GM19395 (cell line): ENCODE measurements at regions not wholly inside any gene's neighbourhood (a gene's known extent, or its start where the extent isn't known, plus 50 kb on each side); places are given as distances from the start of the nearest gene placed in this dataset.
A peak's percentile ranks its signal among the peaks of the same experiment; 100 is the strongest.
"Not testable (repeated sequence)": the region's sequence is repeated elsewhere in the genome, so short reads cannot be mapped to it uniquely, and the experiment has no call there.

Experiments used
- ATAC-seq: cut with Tn5 transposase; IDR thresholded peaks from one replicate; pipeline ENCODE4 v1.9.1; 2021; ENCODE audit warnings: mild to moderate bottlenecking, moderate library complexity; ENCODE audit not compliant: unreplicated experiment

DNA sequence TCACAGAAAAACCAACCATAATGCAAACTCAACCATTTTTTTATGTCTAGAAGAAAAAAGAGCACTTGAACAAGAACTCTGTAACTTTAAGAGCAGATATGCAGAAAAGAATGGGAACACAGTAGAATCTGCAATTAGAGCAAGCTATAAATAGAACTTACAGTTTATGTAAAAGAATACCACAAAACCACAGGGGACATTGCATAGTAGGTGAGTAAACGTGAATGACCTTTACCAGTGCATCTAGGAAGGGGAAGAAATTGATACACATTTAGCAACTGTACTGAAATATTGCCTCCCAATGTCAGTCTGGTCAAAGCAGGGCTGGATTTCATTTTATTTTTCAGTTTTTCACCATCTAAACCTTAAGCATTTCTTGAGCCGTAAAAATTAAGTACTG lies 242.2 kb upstream of the EDNRB start:
- ATAC-seq, result peak; percentile 71

DNA sequence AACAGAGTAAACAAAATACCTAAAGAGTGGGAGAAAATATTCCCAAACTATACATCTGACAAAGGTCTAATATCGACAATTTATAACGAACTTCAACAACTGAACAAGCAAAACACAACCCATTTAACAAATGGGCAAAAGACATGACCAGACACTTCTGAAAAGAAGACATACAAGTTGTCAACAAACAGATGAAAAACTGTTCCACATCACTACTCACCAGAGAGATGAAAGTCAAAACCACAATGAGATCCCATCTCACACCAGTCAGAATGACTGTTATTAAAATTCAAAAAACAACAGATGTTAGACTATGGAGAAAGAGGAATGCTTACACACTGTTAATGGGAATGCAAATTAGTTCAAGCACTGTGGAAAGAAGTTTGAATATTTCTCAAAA lies 233.8 kb upstream of the EDNRB start:
- ATAC-seq, result peak; percentile 57

DNA sequence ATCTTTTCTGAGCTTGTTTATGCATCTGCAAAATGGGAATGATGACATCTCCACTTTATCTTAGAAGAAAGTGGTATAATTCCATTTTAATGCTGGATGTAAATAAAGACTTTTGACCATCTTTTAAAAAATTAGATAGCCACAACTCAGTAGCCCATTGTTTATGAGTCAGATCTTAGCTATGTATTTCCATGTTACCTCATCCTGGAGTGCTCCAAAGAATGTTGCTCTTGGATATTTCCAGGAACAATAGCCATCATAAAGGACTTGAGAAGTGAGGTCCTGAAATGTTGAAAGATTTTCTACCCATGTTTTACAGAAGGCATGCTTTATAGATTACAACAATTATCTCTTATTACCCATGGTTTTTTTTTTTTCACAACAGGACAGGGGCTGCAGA lies 229.3 kb upstream of the EDNRB start:
- no peak for ATAC-seq

DNA sequence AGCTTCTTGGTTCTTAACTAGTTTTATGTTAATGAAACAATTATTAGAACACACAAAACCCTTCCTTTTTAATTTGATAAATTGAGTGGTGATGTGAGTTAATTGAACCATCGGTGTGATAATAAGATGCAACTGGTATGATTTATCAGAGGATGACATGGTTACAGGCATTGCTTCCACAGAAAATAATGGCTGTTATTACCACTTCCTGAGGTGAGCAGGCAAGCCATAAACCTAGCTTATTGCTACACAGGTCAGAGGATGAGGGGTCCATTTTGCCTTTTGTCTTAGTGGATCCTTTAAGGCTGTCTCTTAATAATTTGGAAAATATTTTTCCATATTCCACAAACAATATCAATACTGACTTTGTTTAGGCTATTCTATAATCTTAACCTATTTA lies 226.6 kb upstream of the EDNRB start:
- no peak for ATAC-seq

DNA sequence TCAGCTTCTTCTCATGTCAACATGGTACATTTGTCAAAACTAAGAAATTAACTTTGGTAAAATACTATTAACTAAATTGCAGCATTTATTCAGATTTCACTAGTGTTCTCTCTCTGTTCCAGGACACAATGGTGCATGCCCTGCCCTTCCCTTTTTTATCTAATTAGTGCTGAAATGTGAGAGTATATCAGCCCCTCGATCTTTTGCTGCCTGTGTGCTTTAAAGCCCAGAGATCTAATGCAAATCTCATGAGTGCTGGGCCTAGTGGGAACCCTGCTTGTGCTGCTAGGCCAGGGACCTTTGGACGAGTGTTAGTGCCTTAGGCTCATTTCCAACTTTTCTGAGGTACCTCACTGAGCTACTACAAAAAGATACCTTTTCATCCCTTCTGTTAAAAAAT lies 221.1 kb upstream of the EDNRB start:
- ATAC-seq, result no peak

DNA sequence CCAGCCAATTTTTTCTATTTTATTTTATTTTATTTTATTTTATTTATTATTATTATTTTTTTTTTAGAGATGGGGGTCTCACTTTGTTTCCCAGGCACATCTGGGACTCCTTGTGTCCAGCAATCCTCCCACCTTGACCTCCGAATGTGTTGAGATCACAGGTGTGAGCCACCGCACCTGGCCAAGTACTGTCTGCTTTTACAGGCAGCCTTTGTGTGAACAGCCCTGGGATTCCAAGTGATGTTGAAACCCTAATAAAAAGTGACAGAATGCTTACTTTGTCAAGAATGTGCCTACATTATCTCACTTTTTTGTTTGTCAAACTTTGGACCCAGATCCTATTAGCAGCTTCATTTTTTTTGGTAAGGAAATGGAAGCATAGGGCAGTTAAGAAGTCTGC lies 220.1 kb upstream of the EDNRB start:
- ATAC-seq, result no peak

DNA sequence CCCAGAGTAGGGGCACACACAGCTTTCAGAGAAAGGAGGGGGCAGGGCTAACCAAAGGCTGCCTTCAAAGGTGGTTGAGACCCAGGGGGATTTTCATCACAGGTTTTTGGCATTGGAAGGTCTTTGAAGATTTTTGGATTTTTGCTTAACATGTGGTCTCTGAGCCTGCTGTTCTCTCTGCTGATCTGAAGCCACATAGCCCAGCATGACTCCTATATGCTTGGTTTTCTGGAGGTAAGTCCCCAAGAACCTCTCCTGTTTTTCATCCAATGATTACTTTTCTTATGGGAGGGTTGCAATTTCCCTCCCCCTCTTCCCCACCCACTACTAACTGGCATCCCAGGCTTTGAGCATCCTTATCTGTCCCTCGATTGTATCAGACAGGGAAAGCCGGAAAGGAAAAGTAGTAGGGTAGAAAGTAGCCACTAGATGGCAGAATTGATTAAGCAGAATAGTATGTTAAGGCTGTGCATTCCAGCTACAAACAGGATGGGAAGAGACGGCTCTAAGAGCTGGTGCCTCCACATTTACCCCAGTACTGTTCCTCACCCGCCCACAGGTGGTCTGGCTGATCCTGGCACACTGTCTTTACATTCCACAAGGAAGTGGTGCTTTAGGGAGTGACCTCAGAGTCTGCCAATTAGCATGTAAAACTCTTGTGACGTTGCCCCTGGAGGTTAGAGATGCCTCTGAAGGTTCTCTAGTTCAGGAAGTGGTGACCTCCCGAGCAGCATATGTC lies 218.9 kb upstream of the EDNRB start:
- peak; percentile 93 for ATAC-seq

DNA sequence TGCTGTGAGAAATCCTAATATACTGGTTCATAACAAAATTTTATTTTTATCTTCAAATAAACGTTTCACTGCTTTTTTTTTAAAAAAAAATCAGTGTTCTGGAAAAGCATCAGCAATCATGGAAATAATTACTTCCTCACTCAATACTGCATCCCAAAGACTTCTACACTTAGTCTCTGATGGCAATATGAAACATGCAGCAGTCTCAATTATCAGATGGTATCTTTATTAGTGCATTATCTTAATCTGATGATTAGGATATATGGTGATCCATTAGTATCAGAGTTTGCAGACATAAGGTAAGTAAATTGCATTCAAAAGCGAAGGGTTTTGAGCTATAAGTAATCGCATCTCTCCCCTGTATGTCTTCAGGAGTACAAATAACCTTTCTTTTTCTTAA lies 218.3 kb upstream of the EDNRB start:
- ATAC-seq, result no peak

DNA sequence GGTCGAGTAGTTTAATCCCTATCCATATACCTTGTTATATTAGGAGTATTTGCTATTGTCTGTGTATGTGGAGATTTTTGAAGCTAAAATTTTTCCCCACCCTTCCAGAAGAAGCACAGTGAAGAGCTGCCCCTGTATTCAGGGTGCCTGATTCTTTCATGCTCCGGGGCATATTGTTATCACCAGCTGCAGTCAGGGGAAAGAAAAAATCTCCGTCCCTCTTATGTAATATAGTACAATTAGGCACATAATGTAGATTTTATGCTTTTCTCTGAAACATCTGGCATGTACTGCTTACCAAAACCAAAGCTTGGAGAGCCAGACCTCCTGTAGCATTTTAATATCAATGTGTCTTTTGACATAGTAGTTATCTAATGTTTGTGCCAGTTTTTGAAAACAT lies 214.9 kb upstream of the EDNRB start:
- ATAC-seq, result no peak

DNA sequence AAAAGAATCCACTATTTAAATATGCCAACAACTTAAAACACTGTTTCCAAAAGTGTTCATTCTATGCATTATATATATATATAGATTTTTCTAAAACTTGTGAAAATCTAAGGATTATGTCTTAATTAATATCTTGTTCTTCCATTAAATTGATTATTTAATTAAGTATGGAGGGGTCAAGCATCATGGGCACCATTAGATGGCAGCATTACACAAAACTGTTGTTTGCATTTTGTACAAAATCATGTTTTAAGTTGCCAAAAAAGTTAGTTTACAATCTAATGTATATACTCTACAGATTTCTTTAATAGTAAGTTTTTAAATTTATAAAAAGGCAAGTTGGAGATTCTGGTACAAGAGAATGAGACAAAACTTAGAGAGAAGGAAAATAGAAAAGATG lies 213.2 kb upstream of the EDNRB start:
- ATAC-seq, result no peak

DNA sequence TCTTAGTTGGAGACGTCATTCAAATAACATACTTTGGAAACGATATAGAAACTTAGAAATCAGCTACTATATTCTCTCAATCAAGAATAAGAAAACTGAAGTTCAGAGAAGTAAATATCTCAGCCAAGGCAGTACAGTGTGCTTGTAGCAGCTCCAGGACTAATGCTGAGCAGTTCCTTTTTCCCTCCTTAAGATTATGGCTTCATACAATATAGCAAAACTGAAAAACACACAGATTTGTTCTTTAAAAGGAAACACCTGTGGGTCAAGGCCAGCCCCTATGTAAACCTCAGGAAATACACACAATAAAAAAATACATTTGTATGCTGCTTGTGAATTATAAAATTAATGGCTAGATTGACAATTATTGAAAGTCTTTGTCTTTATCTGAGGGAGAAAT lies 212.7 kb upstream of the EDNRB start:
- no peak for ATAC-seq

DNA sequence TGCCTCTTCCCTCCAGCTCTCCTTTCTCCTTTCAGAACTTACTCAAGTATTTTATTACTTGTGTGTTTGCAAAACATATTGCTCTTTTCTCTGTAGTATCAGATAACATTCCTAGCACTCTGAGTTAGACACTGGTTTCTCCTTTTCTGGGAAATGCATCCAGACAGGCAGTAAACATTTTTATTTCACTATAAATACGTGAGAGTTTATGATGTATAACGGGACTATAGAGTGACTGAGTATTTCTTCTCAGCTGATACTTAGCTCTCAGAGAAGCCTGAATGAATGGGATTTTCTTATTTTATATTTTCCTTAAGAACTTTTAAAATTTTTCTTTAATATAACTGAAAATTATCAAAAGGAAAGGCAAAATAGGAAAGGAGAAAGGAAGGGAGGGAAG lies 211.2 kb upstream of the EDNRB start:
- ATAC-seq, result no peak

DNA sequence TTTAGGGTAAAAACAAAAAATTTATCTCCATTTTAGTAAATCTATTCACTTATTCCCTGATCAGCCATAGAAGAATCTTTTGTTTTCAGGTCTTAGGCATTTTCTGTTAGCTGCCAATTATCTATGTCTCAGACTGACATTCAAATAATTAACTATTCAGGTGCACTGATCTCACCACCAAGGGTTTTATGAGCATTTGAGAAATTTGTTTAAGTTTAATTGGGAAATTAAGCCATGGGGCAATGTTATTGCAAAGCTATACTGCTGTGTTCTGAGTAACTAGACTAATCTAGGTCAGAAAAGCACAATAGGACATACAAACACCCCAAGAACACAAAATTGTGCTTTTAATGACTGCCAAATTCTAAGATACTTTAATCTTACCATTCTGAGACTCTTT lies 210.7 kb upstream of the EDNRB start:
- no peak for ATAC-seq

DNA sequence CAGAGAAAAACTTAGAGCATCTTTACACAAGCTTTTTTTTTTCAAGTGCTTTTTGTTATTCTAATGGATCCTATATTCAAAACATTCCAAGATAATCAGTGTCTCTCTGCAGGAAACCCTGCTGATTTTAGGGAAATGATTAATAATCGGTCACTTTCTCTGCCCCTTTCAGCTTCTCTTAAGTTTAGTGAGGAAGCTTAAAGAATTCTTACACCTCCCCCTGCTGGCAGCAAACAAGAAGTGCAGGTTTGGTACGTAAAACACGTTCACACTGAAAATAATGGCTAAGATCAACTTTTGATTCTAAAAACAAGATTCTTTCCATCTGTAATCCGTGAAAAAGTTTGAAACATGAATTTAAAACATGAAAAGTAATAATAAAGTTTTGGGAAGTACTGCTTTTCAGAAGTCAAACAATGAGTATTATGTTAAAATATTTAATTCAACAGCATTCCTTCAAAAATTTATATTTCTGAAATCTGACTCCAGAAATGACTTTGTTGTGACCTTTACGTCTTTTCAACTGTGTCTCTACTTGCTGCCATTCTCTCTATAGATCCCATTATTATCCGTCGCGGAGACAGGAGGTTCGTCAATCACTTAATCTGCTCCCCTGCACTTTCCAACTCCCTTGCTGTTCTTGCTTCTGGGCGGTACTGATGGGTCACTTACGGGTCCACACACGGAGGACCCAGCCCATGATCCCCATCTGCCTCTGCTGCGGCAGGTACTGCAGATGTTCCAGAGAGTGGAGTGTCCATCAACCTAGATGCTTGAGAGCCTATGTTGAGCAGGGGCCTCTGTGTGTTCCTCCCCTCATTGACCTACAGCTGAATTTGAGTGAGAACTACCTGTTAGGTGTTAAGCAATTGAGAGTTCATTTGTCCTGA lies 203.1 kb upstream of the EDNRB start:
- peak; percentile 68 for ATAC-seq

DNA sequence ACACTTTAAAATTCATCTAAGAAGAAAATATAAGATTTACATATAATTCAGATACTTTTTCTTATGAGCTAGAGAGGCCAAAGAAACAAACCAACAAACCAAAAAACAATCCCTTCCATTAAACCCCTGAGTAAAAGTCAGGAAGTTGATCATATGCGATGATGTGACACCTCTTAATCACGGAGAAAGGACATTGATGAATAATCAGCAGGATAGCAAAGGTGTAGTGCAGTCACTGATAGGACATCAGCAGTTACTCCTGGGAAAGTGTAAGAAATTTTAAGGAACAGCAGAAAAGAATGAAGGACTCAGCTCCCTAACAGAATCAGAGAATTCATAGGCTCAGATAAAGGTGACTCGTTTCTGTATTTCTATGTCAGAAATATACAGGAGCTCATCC lies 202.4 kb upstream of the EDNRB start:
- no peak for ATAC-seq

DNA sequence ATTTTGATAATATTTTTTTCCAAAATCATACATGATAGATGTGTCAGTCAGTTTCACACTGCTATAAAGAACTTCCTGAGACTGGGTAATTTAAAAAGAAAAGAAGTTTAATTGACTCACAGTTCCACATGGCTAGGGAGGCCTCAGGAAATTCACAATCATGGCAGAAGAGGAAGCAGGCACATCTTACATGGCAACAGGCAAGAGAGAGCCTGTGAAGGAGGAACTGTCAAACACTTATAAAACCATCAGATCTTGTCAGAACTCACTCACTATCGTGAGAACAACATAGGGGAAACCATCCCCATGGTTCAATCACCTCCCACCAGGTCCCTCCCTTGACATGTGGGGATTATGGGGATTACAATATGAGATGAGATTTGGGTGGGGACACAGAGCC lies 201.5 kb upstream of the EDNRB start:
- ATAC-seq, result not testable (repeated sequence)

DNA sequence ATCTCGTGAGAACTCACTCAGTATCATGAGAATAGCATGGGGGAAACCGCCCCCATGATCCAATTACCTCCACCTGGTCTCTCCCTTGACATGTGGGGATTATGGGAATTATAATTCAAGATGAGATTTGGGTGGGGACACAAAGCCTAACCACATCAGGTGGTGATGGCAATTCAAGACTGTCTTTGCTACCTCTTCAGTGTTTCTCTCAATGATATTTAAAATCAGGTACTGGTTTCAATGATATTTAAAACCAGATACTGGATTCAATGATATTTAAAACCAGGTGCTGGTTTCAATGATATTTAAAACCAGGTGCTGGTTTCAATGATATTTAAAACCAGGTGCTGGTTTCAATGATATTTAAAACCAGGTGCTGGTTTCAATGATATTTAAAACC lies 198.4 kb upstream of the EDNRB start:
- ATAC-seq, result not testable (repeated sequence)

DNA sequence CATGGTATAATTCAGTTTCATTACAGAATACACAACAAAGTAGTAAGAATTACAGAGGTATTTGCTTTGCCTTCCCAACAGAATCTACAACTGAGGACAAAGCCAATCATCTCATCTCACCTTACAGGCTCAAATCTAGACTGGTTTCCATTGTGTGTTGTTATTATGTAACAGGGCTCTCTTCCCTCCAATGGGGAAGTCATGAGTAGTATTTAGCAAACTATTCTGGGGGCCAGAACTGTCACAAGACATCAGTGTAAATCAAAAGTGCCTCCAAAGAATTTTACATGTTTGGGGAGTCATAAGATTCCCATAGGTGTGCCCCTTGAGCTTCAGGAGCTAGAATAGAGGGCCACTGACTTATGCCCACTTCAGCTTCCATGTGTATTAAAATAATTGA lies 187.0 kb upstream of the EDNRB start:
- no peak for ATAC-seq

DNA sequence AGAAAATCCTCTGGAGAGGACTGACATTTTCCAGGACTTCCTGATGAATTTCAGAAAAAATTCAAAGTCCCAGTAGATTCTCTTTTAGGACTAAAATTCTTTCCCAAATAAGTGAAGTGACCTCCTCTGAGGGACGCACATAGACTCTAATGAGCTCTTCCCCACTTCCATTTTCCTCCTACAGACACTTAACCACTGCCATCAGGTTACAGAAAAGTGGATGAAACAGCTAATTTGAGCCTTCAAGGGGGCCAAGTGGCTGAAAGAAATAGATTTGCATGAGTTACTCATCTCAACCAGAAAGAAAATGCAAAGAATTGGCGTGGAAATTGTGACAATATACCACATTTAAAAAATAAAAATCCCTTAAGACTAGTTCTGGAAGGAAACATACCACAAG lies 185.3 kb upstream of the EDNRB start:
- no peak for ATAC-seq

DNA sequence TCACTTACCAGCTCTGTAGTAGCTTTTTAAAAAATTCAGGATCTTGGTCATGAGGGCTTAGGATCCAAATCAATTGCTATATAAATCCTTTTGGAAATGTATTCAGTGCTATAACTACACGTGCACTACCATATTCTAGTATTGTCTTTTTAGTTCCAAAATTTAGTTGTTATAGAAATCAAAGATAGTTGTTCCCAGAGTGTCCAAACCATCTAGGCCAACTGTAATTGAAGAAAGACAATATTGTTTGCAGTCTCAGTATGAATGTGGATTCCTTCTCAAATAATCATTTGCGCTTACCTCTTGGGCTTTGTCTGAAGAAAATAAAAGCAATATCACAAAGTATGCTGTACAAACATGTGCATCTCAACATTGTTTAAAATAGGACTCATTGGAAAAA lies 184.1 kb upstream of the EDNRB start:
- no peak for ATAC-seq

DNA sequence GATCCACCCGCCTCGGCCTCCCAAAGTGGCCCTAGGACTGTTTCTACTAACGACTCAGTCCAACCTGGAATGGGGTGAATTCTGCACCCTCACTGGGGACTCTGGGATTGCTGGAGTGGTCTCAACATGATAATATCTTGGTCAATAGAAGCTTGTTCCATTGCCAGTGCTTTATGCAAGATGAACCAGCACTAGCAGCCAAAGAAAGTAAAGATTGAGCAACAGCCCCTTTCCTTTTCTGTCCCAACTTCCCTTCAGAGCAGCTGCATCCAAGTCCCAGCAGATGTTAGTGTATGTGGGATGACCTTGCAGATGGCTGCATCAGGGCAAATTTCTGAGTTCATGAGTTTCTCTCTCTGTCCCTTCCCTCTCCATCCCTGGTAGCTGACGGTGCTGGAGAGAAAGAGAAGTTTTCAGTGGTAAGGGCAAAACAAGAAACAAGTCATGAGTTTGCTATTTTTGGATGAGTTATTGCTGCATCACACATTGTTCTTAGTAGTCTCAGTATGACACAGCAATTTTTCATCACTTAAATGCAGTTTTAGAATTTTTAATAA lies 183.6 kb upstream of the EDNRB start:
- ATAC-seq, result peak; percentile 63

DNA sequence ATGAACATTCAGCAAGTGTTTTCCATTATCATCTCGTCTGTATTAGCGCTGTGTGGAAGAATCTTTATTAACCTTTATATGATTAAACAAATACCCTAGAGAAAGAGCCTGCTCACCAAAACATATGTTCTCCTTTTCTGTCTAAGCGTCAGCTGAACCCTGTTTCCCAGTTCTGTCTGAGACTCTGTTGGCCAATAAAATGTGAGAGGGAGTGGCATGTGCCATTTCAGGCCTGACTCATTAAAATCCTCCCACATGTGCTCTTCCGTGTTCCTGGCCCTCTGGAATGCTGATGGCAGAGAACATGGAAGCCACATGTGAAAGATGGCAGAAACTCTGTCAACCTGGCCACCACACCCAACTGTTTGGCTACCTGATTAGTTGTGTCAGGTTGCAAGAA lies 181.9 kb upstream of the EDNRB start:
- ATAC-seq, result no peak
